GM23248 (cell line): ENCODE measurements at regions not wholly inside any gene's neighbourhood (a gene's known extent, or its start where the extent isn't known, plus 50 kb on each side); places are given as distances from the start of the nearest gene placed in this dataset.

Experiments used
- EZH2 ChIP-seq: fragments of 200-600 bp; sonication (generic); IDR thresholded peaks from 2 replicates; pipeline ENCODE4 v1.6.1; 2018; ENCODE audit warnings: antibody characterized with exemption, mild to moderate bottlenecking; ENCODE audit not compliant: insufficient read depth, poor library complexity, severe bottlenecking
- EZH2phosphoT487 ChIP-seq: fragments of 200-600 bp; sonication (generic); IDR thresholded peaks from 2 replicates; pipeline ENCODE4 v1.6.1; 2018; ENCODE audit warnings: antibody characterized with exemption, moderate library complexity, mild to moderate bottlenecking, low read depth; ENCODE audit not compliant: insufficient read depth

GRCh38 chr11:87901341-87901740 lies 273.9 kb downstream of the RAB38 start:
- TF ChIP-seq EZH2 (no peak), EZH2phosphoT487 (no peak)
